Adrenal gland (tissue), 5 donors: ENCODE measurements at regions not wholly inside any gene's neighbourhood (a gene's known extent, or its start where the extent isn't known, plus 50 kb on each side); places are given as distances from the start of the nearest gene placed in this dataset.

Experiments
- CTCF ChIP-seq, 6 experiments: fragments of 450-650 bp in 4 of 6; fragments of 200-600 bp in 2 of 6; sonication (generic) in 1 of 6; IDR thresholded peaks; 1 replicate in 5 of 6; 2 replicates in 1 of 6; pipeline versions ENCODE4 v1.5.1 to v1.8.0; 2016 to 2021; ENCODE audit warnings: antibody characterized with exemption in 6 of 6, mild to moderate bottlenecking in 2 of 6, moderate library complexity in 1 of 6
- POLR2A ChIP-seq, 2 donors: fragments of 450-650 bp; IDR thresholded peaks; one replicate each; pipeline ENCODE4 v1.6.1; 2017; ENCODE audit warnings: antibody characterized with exemption in 2 of 2, mild to moderate bottlenecking in 2 of 2, moderate library complexity in 1 of 2
- donor health status: DM: no; HTN: no; CAD: no.

- TF ChIP-seq CTCF (IDR thresholded peaks at IDR 0.05) (no peak), POLR2A (IDR thresholded peaks at IDR 0.05) (no peak)
Observed at GRCh38 chr1:36702963-36703362, 220.2 kb upstream of the CSF3R start.
